ENCODE measurements at regions not wholly inside any gene's neighbourhood (a gene's known extent, or its start where the extent isn't known, plus 50 kb on each side); places are given as distances from the start of the nearest gene placed in this dataset.

DNA sequence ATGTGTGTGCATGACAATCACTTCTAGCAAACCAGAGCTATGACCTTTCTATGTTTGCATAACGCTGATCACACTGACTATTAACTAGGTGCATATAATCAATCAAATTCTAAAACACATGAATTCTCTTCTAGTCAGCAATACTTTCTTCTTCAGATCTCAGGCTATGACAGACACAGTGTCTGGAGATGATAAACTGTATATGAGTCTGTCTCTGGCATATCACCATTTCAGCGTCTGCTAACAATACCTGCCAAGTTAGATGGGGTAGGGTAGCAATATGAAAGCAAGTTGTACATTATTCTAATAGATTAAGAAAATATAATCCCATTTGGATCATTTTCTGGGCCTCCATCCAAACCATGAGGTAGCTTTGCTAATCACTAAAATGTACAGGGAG lies 354.2 kb upstream of the EPHA4 start:
- Histone ChIP-seq H3K4me1 (no peaks in the 10 kb centered on the region), H3K27ac (no peak overlapping the region), H3K4me3 (no peak overlapping the region), H3K9me3 (no peaks in the 10 kb centered on the region), H3K27me3 (ENCODE audit: insufficient read depth in 3 of 3, low read length in 2 of 3) (no peaks in the 10 kb centered on the region), H3K36me3 (ENCODE audit: insufficient read depth in 1 of 2, low read depth in 1 of 2) (no peaks in the 10 kb centered on the region)
- DNase-seq (no peak), ATAC-seq (no peak)
- intact Hi-C loops (cut with DNase I), result no loop called here
- TF ChIP-seq, protein P1, sequence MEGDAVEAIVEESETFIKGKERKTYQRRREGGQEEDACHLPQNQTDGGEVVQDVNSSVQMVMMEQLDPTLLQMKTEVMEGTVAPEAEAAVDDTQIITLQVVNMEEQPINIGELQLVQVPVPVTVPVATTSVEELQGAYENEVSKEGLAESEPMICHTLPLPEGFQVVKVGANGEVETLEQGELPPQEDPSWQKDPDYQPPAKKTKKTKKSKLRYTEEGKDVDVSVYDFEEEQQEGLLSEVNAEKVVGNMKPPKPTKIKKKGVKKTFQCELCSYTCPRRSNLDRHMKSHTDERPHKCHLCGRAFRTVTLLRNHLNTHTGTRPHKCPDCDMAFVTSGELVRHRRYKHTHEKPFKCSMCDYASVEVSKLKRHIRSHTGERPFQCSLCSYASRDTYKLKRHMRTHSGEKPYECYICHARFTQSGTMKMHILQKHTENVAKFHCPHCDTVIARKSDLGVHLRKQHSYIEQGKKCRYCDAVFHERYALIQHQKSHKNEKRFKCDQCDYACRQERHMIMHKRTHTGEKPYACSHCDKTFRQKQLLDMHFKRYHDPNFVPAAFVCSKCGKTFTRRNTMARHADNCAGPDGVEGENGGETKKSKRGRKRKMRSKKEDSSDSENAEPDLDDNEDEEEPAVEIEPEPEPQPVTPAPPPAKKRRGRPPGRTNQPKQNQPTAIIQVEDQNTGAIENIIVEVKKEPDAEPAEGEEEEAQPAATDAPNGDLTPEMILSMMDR (IDR thresholded peaks at IDR 0.05), result no peak
- 79 to 84% (median 83%) methylated on average over 2 of the region's 2 CpGs for WGBS, 3 donors

DNA sequence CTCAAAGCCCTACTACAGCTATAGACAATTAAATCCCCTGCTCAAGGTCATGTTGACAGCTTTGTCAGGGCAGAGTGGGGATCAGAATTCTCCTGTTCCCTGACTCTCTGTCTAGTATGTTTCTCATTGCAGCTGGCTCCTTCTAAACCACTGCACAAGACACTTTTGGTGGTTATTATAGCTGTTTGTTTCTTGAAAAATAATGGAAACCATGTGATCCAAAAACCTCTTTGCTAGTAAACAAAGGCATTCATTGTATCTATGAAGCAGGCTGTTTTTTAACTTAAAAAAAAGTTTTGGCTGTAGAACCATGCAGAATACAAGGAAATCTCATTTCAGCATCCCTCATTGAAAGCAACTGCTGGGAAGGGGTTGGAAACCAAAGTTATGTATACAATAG lies 352.5 kb upstream of the EPHA4 start:
- intact Hi-C loops (cut with DNase I), result no loop called here
- no peak for ATAC-seq
- DNase-seq, result no peak

DNA sequence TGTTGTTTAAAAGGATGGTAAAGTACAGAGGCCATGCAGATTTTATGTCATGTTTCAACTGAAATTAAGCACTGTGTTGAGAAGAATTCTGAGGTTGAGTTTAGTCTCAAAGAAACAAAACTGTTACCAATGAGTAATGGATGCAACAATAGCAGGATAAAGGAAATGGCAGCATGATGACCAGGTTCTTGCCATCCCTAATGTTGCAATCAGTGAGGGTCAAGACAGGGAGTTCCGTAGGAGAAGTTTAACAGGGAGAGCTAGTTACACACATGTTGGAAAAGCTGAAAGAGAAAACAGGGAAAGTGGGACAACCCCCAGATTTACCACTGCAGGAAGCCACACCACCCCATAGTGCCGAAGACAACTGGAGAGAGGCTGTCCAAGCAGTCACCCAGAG lies 343.8 kb upstream of the EPHA4 start:
- Histone ChIP-seq H3K4me1 (no peaks in the 10 kb centered on the region), H3K9me3 (no peaks in the 10 kb centered on the region), H3K27me3 (ENCODE audit: insufficient read depth in 3 of 3, low read length in 2 of 3) (no peaks in the 10 kb centered on the region), H3K4me3 (no peak overlapping the region), H3K27ac (no peak overlapping the region), H3K36me3 (ENCODE audit: insufficient read depth in 1 of 2, low read depth in 1 of 2) (no peaks in the 10 kb centered on the region)
- intact Hi-C loops (cut with DNase I), result no loop called here
- DNase-seq (no peak), ATAC-seq (no peak)
- WGBS, 3 donors, result 33 to 57% (median 35%) methylated on average over 2 of the region's 2 CpGs
- TF ChIP-seq, protein P1 (IDR thresholded peaks at IDR 0.05), result no peak

More for the DNA sequence above, 352.5 kb upstream of the EPHA4 start:
- TF ChIP-seq, protein P1 (IDR thresholded peaks at IDR 0.05), result no peak
- no peak overlapping the region for H3K27ac ChIP-seq
- no peaks in the 10 kb centered on the region for H3K4me1 ChIP-seq
- H3K9me3 ChIP-seq, result no peaks in the 10 kb centered on the region
- H3K36me3 ChIP-seq (ENCODE audit: insufficient read depth in 1 of 2, low read depth in 1 of 2), result no peaks in the 10 kb centered on the region
- H3K4me3 ChIP-seq, result no peak overlapping the region
- H3K27me3 ChIP-seq (ENCODE audit: insufficient read depth in 3 of 3, low read length in 2 of 3), result no peaks in the 10 kb centered on the region

DNA sequence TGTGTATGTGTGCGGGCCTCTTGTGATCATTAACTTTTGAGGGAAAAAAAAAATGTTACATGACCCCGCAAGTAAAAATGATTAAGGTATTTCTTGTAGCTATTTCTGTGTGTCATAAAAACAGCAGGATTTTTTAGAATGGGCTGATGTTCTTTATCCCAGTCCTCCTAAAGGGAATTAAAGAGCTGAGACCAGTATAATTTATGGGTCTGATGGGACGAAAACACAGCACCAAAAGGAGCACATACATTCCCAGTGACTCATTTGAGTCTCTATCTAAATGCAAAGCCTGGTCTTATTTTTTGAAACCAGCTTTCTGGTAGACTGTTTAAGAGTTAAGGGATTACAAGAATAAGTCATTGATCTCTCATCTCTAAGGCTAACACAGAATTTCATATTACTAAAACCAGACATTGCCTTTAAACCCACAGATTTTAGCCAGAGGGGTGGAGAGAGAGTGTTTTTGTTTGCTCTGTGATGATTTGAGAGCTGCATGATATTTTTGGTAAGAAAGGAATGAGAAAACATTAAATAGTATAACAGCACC lies 342.3 kb upstream of the EPHA4 start:
- DNase-seq (no peak), ATAC-seq (no peak)
- Histone ChIP-seq H3K27ac (no peak overlapping the region), H3K36me3 (ENCODE audit: insufficient read depth in 1 of 2, low read depth in 1 of 2) (no peaks in the 10 kb centered on the region), H3K27me3 (ENCODE audit: insufficient read depth in 3 of 3, low read length in 2 of 3) (no peaks in the 10 kb centered on the region), H3K9me3 (no peaks in the 10 kb centered on the region), H3K4me1 (no peaks in the 10 kb centered on the region), H3K4me3 (no peak overlapping the region)
- 34 to 43% (median 39%) methylated on average over 3 of the region's 3 CpGs for WGBS, 3 donors
- TF ChIP-seq, protein P1 (IDR thresholded peaks at IDR 0.05), result no peak
- intact Hi-C loops (cut with DNase I), result no loop called here

DNA sequence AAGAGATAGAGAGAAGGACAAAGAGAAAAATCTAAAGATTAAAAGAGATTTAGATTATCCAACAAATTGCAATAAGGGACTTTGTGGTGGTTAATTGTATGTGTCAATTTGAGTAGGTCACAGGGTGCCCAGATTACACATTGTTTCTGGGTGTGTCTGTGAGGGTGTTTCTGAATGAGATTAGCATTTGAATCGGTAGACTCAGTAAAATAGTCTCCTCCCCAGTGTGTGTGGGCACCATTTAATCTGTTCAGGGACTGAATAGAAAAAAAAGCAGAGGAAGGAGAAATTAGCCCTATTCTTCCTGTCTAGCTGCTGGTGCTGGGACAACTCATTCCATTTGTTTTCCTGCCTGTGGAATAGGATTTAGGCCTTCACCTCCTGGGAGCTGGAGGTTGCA lies 339.8 kb upstream of the EPHA4 start:
- Histone ChIP-seq H3K36me3 (ENCODE audit: insufficient read depth in 1 of 2, low read depth in 1 of 2) (no peaks in the 10 kb centered on the region), H3K27me3 (ENCODE audit: insufficient read depth in 3 of 3, low read length in 2 of 3) (no peaks in the 10 kb centered on the region), H3K9me3 (no peaks in the 10 kb centered on the region), H3K4me3 (no peak overlapping the region), H3K27ac (no peak overlapping the region), H3K4me1 (no peaks in the 10 kb centered on the region)
- ATAC-seq (no peak), DNase-seq (no peak)
- TF ChIP-seq, protein P1 (IDR thresholded peaks at IDR 0.05), result no peak
- WGBS, 3 donors, result 59 to 72% (median 61%) methylated on average over 1 of the region's 1 CpG
- intact Hi-C loops (cut with DNase I), result no loop called here

All from psoas muscle (tissue), 7 donors.